ENCODE measurements at regions not wholly inside any gene's neighbourhood (a gene's known extent, or its start where the extent isn't known, plus 50 kb on each side); places are given as distances from the start of the nearest gene placed in this dataset.

DNA sequence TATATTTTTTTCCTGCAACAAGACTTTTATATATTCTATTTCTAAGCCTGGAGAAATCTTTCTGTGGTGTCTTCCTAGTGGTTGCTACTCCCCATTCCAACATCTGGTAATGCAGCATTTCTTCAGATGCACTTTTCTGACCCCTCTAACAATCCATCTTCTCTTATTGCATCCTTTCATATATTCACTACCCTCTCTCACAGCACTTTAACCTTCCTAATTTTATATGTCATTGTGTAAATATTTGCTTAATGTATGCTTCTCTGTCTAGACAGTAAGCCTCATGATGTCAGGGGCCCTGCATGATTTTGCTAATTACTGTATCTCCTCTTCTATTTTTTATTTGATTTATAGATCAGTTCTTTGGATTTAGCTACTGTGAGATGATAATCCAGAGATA, 701.6 kb downstream of the KCNA4 start:
- no peak overlapping the region for H3K27ac Mint-ChIP-seq
- no peaks in the 10 kb centered on the region for H3K4me1 Mint-ChIP-seq
- H3K4me3 Mint-ChIP-seq: no peak overlapping the region
- no peaks in the 10 kb centered on the region for H3K36me3 Mint-ChIP-seq
- no peak for ATAC-seq
- no peaks in the 10 kb centered on the region for H3K27me3 Mint-ChIP-seq
- peaks cover 4% of the 10 kb centered on the region for H3K9me3 Mint-ChIP-seq

DNA sequence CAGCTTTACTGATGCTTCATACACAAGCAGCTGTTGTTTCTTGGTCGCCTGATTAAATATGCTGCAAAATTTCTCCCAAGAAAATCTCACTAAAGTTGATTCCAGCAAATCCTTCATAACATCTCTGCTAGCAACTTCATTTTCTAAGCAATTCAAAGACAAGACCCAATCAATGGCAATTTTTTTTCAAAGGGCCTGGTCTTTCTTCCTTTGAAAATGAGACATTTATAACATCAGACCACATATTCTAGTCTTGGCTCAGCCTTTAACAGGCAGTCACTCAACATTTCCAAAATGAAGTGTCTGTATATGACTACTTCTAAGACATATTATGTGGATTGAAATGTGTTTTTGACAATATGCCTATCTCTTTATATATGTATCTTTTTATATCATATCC, 702.6 kb downstream of the KCNA4 start:
- Mint-ChIP-seq H3K4me1 (no peaks in the 10 kb centered on the region), H3K4me3 (no peak overlapping the region), H3K27me3 (no peaks in the 10 kb centered on the region), H3K9me3 (peaks cover 4% of the 10 kb centered on the region), H3K36me3 (no peaks in the 10 kb centered on the region), H3K27ac (no peak overlapping the region)
- ATAC-seq: no peak

DNA sequence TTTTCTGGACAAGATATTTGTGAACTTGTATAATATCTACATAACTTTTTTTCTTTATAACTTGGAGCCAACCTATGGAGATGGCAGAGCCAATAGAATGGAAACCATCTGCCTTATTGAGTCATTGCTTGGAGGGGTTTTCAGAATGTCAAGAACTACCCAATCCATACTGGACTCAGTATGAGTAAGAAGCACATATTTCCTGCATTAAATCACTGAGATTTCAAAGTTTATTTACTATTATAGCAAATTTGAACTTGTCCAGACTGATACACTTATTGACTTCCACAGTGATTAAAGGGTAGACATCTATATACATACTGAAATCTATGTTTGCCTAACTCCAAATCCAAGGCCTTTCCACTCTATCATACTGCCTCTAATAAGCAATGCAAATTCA, 704.0 kb downstream of the KCNA4 start:
- no peaks in the 10 kb centered on the region for H3K4me1 Mint-ChIP-seq
- H3K4me3 Mint-ChIP-seq: no peak overlapping the region
- no peak overlapping the region for H3K27ac Mint-ChIP-seq
- peaks cover 4% of the 10 kb centered on the region for H3K9me3 Mint-ChIP-seq
- no peak for ATAC-seq
- H3K36me3 Mint-ChIP-seq: no peaks in the 10 kb centered on the region
- no peaks in the 10 kb centered on the region for H3K27me3 Mint-ChIP-seq

DNA sequence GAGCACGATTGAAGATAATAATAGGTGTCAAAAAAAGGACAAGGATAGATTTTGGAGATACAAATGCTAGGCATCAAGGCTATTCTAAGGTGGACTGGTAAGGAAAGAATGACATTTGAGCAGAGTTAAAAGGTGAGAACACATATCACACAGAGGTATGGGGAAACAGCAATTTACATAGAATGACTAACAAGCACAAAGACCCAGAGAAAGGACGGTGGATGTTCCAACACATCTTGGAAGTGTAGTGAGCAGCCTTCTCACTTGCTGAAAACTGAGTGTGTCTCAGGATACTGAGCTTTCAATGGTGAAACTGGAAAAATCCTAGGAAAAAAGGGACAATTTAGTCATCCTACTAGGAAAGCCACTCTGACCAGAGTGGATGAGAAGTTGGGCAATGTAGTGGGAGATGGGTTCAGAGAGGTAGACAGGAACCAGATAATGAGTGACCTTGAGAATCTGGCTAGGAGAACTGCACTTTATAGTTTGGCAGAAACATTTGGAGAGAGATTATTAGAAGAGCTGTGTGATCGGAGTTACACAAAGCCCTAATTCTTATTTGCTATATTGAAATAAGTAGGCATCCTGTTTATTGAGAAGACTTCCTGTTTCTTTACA, 706.0 kb downstream of the KCNA4 start:
- H3K27ac Mint-ChIP-seq: no peak overlapping the region
- no peak overlapping the region for H3K4me3 Mint-ChIP-seq
- H3K36me3 Mint-ChIP-seq: no peaks in the 10 kb centered on the region
- ATAC-seq: no peak
- no peaks in the 10 kb centered on the region for H3K27me3 Mint-ChIP-seq
- H3K4me1 Mint-ChIP-seq: no peaks in the 10 kb centered on the region
- peaks cover 4% of the 10 kb centered on the region for H3K9me3 Mint-ChIP-seq

DNA sequence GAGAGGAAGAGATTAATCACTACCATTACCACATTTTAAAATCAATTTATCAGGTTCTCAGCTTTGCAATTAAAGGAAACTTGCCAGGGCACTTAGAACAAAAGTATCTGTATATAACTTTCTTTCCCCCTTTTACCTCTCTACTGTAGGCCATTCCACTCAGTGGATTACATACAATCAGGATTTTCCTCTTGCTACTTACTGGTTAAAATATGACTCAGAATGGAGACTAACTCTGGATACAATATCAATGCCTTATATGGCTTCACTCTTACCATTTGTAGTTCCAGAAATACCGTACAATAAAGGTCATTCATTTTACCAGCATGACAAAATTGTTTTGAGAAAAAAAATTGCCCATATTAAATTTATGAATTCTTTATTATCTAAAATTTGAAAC, 706.8 kb downstream of the KCNA4 start:
- Mint-ChIP-seq H3K27ac (no peak overlapping the region), H3K9me3 (peaks cover 4% of the 10 kb centered on the region), H3K4me1 (no peaks in the 10 kb centered on the region), H3K27me3 (no peaks in the 10 kb centered on the region), H3K36me3 (no peaks in the 10 kb centered on the region), H3K4me3 (no peak overlapping the region)
- ATAC-seq: no peak

DNA sequence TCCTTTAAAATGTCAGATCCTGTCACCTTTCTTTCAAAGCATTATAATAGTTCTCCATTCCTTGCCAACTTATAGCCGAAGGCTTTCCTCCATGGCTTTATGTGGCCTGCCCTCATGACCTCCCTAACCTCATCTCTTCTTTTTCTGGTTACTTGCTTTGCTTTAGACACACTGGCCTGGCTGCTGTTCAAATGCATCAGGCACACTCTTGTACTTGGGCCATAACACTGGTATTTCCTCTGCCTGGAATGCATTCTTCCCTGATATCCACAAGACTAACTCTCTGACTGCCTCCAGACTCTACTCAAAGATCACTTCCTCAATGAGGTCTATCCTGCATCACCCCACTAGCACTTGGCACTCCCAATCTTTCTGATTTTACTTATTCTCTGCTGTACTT, 710.3 kb downstream of the KCNA4 start:
- H3K4me1 Mint-ChIP-seq: no peaks in the 10 kb centered on the region
- no peaks in the 10 kb centered on the region for H3K27me3 Mint-ChIP-seq
- H3K36me3 Mint-ChIP-seq: no peaks in the 10 kb centered on the region
- H3K27ac Mint-ChIP-seq: no peak overlapping the region
- H3K4me3 Mint-ChIP-seq: no peak overlapping the region
- ATAC-seq: no peak
- no peaks in the 10 kb centered on the region for H3K9me3 Mint-ChIP-seq

DNA sequence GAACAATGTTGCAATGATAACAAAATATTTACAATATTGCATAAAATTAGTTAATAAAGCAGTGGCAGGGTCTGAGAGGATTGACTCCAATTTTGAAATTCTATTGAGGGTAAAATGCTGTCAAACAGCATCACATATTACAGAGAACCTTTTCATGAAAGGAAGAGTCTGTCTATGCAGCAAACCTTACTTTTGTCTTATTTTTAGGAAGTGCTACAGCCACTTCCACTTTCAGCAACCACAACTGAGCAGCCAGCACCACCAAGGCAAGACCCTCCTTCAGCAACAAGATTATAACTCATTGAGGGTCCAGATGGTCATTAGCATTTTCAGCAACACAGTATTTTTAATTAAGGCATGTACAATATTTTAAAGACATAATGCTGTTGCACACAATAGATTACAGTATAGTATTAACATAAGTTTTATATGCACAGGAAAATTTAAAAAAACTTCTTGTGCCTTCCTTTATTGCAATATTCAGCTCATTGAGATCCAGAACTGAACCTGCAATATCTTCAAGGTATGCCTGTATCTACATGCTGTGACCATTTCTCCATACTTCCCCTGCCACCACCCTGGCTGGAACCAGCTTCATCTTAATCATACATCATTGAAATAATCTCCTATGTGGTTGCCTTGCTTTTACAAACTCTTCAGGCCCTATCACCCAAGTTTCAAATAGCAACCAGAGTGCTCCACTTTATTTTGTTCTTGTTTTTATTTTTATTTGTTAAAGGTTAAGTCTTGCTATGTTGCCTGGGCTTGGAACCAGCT, 711.2 kb downstream of the KCNA4 start:
- Mint-ChIP-seq H3K36me3 (no peaks in the 10 kb centered on the region), H3K4me1 (no peaks in the 10 kb centered on the region), H3K27ac (no peak overlapping the region), H3K27me3 (no peaks in the 10 kb centered on the region), H3K9me3 (no peaks in the 10 kb centered on the region), H3K4me3 (no peak overlapping the region)
- ATAC-seq: no peak

DNA sequence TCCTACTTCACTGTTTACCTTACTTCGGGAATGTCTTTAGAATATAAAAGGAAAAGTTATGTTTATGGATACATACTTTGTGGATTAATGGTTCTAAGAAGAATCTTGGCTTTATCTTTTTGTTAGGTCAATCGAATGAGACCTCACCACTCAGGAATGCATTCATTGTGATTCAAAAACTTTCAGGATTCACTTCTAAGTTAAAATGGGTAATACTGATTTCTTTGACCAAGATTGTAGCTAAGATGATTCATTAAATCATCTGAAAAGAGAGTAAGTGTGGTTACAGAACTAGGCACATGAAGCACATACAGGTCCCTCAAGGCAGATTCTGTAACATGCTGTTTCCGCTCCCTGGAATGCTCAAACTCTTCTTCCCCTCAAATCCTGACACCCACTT, 716.4 kb downstream of the KCNA4 start:
- H3K4me1 Mint-ChIP-seq: no peaks in the 10 kb centered on the region
- ATAC-seq: no peak
- H3K27me3 Mint-ChIP-seq: no peaks in the 10 kb centered on the region
- H3K27ac Mint-ChIP-seq: no peak overlapping the region
- H3K4me3 Mint-ChIP-seq: no peak overlapping the region
- peaks cover 5% of the 10 kb centered on the region for H3K9me3 Mint-ChIP-seq
- H3K36me3 Mint-ChIP-seq: no peaks in the 10 kb centered on the region

DNA sequence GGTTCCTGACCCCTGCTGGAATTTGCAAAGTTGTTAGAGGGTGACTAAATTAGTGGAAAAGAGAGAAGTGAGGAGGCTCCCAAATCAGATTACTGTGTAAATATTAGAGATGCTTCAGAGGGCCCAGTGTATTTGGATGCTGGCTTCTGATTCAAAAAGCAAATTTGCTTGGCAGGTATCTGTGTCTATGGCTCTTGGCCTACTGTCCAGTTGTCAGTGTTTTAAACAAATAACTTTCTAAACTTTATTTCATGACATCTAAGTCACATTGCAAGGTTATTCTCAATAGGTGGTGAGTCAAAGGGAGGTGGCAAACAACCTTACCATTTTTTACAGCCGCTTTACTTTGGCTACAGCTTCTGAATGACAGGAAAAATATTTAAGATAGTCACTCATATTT, 720.1 kb downstream of the KCNA4 start:
- H3K4me1 Mint-ChIP-seq: no peaks in the 10 kb centered on the region
- ATAC-seq: no peak
- H3K4me3 Mint-ChIP-seq: no peak overlapping the region
- peaks cover 5% of the 10 kb centered on the region for H3K9me3 Mint-ChIP-seq
- H3K36me3 Mint-ChIP-seq: no peaks in the 10 kb centered on the region
- no peak overlapping the region for H3K27ac Mint-ChIP-seq
- H3K27me3 Mint-ChIP-seq: no peaks in the 10 kb centered on the region

DNA sequence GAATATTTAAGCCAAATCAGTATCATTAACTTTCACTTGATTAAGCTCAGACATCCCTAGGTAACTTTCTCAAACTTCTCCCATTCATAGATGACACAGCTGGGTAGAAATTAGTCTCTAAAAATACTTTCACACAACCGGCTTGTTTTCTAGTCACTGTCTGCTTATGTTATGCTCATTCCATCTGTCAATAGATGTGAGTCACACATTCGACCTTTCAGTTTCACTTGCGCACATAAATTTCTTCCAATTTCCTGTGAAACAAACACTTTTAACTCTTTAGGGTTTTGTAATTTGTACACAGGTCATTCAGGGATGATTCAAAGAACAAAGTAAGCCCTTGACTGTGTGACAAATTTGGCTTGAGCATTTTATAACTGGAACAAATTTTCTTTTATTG, 723.0 kb downstream of the KCNA4 start:
- ATAC-seq: no peak
- Mint-ChIP-seq H3K4me1 (no peaks in the 10 kb centered on the region), H3K4me3 (no peak overlapping the region), H3K27me3 (no peaks in the 10 kb centered on the region), H3K27ac (no peak overlapping the region), H3K9me3 (peaks cover 5% of the 10 kb centered on the region), H3K36me3 (no peaks in the 10 kb centered on the region)

DNA sequence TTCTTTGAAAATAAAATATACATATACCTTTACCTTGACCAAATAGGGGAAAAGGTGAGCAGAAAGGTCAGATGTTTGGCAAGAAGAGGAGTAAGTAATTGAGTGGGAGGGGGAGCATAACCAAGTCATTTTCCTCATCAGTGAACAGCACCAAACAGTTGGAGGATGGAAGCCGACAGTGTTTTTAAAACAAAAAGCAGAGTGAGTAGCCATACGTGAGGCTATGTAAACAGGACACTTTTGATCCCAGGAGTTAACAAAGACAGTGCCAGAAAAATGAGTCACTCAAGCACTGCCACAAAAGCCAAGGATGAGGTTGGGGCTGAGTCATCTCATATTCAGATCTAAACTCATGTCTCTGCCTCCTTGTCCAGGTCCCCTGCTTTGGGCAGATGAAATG, 734.7 kb downstream of the KCNA4 start:
- H3K4me1 Mint-ChIP-seq: no peaks in the 10 kb centered on the region
- ATAC-seq: no peak
- no peaks in the 10 kb centered on the region for H3K9me3 Mint-ChIP-seq
- no peak overlapping the region for H3K4me3 Mint-ChIP-seq
- no peaks in the 10 kb centered on the region for H3K27me3 Mint-ChIP-seq
- no peak overlapping the region for H3K27ac Mint-ChIP-seq
- no peaks in the 10 kb centered on the region for H3K36me3 Mint-ChIP-seq

DNA sequence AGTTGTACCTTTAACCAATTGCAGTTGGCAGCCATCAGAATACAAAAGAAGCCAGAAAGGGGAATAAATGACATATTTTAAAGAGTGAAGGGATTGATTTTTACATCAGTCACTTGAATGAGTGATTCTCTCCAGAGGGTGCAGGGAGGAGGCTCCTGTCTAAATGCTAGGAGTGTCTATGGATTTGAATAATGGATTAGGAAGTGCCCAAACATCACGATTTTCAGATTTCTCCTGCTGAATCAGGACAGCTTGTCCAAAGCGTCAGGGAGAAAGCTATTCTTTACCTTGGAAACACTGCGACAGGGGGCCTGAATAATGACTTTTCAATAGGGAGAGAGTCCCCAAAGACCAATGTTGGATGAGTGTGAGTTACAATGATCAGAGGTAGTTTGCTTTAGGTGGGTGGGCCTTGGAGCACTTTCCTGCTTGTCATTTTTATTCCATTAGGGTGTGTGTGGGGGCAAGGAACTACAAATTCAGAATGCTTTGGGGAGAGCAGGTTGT, 735.5 kb downstream of the KCNA4 start:
- Mint-ChIP-seq H3K27ac (no peak overlapping the region), H3K4me1 (no peaks in the 10 kb centered on the region), H3K4me3 (no peak overlapping the region), H3K27me3 (no peaks in the 10 kb centered on the region), H3K9me3 (no peaks in the 10 kb centered on the region), H3K36me3 (no peaks in the 10 kb centered on the region)
- no peak for ATAC-seq

DNA sequence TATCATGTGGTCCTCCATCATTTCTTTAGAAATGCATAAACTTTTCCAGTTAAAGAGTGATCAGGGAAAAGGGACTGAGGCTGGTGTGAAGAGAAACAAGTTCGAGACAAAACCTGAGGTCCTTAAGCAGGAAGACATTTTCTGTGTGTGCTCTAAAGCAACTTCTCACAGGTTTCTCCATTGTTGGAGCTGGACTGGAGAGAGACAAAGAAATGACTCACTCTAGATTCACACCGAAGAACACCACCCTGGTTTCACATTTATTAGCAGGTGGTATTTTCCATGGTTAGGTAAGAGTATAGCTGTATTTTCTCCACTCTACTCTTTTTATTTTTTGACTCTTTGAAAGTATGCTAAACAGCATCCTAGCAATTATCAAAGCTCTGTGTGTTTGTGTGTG, 736.4 kb downstream of the KCNA4 start:
- Mint-ChIP-seq H3K36me3 (no peaks in the 10 kb centered on the region), H3K4me1 (no peaks in the 10 kb centered on the region), H3K27ac (no peak overlapping the region), H3K9me3 (no peaks in the 10 kb centered on the region), H3K27me3 (no peaks in the 10 kb centered on the region), H3K4me3 (no peak overlapping the region)
- no peak for ATAC-seq

DNA sequence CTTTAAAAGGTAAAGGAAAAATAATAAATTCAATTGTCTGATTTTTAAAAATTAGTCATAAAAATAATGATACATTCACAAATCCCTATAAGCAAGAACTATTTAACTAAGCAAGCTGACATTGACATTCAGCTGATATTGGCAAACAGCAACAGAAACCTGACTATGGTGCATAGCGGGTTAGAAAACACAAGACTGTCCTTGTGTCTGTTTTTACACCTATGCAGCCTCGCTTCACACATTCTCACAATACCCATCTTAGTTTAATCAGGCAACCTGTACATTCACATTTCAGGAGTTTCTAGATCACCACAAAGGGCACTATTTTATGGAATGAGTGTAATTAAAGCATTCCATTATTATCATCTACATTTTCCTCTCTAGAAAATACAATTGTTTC, 737.1 kb downstream of the KCNA4 start:
- no peak overlapping the region for H3K27ac Mint-ChIP-seq

DNA sequence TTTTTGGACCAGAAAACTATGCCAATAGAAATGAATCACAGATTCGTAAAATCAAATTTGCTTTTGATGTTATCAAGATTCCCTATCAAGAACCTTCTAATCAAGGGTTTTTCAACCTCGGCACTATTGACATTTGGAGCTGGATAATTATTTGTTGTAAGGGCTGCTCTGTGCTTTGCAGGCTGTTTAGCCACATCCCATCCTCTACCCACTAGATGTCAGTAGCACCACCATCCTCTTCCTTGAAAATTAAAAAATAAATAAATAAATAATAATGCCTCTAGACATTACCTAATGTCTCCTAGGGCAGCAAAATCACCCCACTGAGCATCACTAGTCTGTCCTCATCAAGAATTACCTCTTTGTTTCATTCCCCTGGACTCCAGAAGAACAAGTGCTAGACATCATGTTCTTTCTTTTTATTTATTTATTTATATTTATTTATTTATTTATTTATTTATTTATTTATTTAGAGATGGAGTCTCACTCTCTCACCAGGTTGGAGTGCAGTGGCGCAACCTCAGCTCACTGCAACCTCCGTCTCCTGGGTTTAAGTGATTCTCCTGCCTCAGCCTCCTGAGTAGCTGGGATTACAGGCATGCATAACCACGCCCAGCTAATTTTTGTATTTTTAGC, 744.7 kb downstream of the KCNA4 start:
- H3K9me3 Mint-ChIP-seq: no peaks in the 10 kb centered on the region
- H3K27ac Mint-ChIP-seq: no peak overlapping the region
- H3K27me3 Mint-ChIP-seq: no peaks in the 10 kb centered on the region
- H3K4me1 Mint-ChIP-seq: no peaks in the 10 kb centered on the region
- no peak for ATAC-seq
- H3K4me3 Mint-ChIP-seq: no peak overlapping the region
- no peaks in the 10 kb centered on the region for H3K36me3 Mint-ChIP-seq

More for the DNA sequence above, 737.1 kb downstream of the KCNA4 start:
- no peak overlapping the region for H3K4me3 Mint-ChIP-seq
- no peak for ATAC-seq
- no peaks in the 10 kb centered on the region for H3K9me3 Mint-ChIP-seq
- H3K4me1 Mint-ChIP-seq: no peaks in the 10 kb centered on the region
- no peaks in the 10 kb centered on the region for H3K36me3 Mint-ChIP-seq
- no peaks in the 10 kb centered on the region for H3K27me3 Mint-ChIP-seq

DNA sequence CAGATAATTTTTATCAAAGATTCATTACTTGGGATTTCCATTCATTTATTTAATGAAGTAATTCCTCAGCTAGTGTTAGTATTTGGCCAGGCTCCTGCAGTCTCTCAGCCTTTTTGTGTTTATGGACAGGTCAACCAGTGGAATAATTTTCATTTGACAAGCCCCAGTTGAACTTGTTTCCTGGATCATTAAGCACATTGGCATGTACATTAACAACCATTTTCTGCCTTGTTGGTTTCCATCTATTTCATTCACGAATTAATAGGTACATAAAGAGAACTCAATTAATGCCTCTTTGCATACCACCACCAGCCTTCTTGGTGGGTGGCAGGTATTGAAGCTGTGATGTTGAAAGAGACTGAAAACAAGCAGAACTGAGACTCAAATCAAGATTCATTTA, 745.2 kb downstream of the KCNA4 start:
- no peak overlapping the region for H3K4me3 Mint-ChIP-seq

More for the DNA sequence above, 745.2 kb downstream of the KCNA4 start:
- no peaks in the 10 kb centered on the region for H3K27me3 Mint-ChIP-seq
- H3K9me3 Mint-ChIP-seq: no peaks in the 10 kb centered on the region
- H3K27ac Mint-ChIP-seq: no peak overlapping the region
- ATAC-seq: no peak
- H3K36me3 Mint-ChIP-seq: no peaks in the 10 kb centered on the region
- no peaks in the 10 kb centered on the region for H3K4me1 Mint-ChIP-seq
